ENCODE measurements at regions not wholly inside any gene's neighbourhood (a gene's known extent, or its start where the extent isn't known, plus 50 kb on each side); places are given as distances from the start of the nearest gene placed in this dataset.

- in situ Hi-C loops (cut with HindIII; ENCODE audit: low pct_unique_long_range_greater_than_20kb, low sequenced_read_pairs), result no loop called here
- DNase-seq (ENCODE audit: low read depth, low spot score), result no peak
Measured at GRCh38 chr3:24624938-24625681, 130.5 kb upstream of the THRB start.

- DNase-seq (ENCODE audit: low read depth, low spot score), result no peak
- in situ Hi-C loops (cut with HindIII; ENCODE audit: low pct_unique_long_range_greater_than_20kb, low sequenced_read_pairs), result no loop called here
Measured at GRCh38 chr3:24628523-24629258, 134.0 kb upstream of the THRB start.

- DNase-seq (ENCODE audit: low read depth, low spot score), result no peak
- in situ Hi-C loops (cut with HindIII; ENCODE audit: low pct_unique_long_range_greater_than_20kb, low sequenced_read_pairs), result no loop called here
Measured at GRCh38 chr3:24631481-24631880, 136.8 kb upstream of the THRB start.

- DNase-seq (ENCODE audit: low read depth, low spot score), result no peak
- in situ Hi-C loops (cut with HindIII; ENCODE audit: low pct_unique_long_range_greater_than_20kb, low sequenced_read_pairs), result no loop called here
Measured at GRCh38 chr3:24639061-24639460, 144.4 kb upstream of the THRB start.

GRCh38 chr3:24639481-24640329, 145.1 kb upstream of the THRB start:
- no peak for DNase-seq (ENCODE audit: low read depth, low spot score)
- in situ Hi-C loops (cut with HindIII; ENCODE audit: low pct_unique_long_range_greater_than_20kb, low sequenced_read_pairs), result no loop called here

GRCh38 chr3:24640330-24640877, 145.8 kb upstream of the THRB start:
- peak; percentile 42 for DNase-seq (ENCODE audit: low read depth, low spot score)
- in situ Hi-C loops (cut with HindIII; ENCODE audit: low pct_unique_long_range_greater_than_20kb, low sequenced_read_pairs), result no loop called here

- no peak for DNase-seq (ENCODE audit: low read depth, low spot score)
- in situ Hi-C loops (cut with HindIII; ENCODE audit: low pct_unique_long_range_greater_than_20kb, low sequenced_read_pairs), result no loop called here
Measured at GRCh38 chr3:24641628-24642027, 147.0 kb upstream of the THRB start.

- in situ Hi-C loops (cut with HindIII; ENCODE audit: low pct_unique_long_range_greater_than_20kb, low sequenced_read_pairs), result no loop called here
- DNase-seq (ENCODE audit: low read depth, low spot score), result no peak
Measured at GRCh38 chr3:24645047-24645446, 150.4 kb upstream of the THRB start.

- in situ Hi-C loops (cut with HindIII; ENCODE audit: low pct_unique_long_range_greater_than_20kb, low sequenced_read_pairs), result no loop called here
- DNase-seq (ENCODE audit: low read depth, low spot score), result no peak
Measured at GRCh38 chr3:24646790-24647189, 152.1 kb upstream of the THRB start.

- no peak for DNase-seq (ENCODE audit: low read depth, low spot score)
- in situ Hi-C loops (cut with HindIII; ENCODE audit: low pct_unique_long_range_greater_than_20kb, low sequenced_read_pairs), result no loop called here
Measured at GRCh38 chr3:24648063-24648462, 153.4 kb upstream of the THRB start.

GRCh38 chr3:24650839-24651238, 156.2 kb upstream of the THRB start:
- no peak for DNase-seq (ENCODE audit: low read depth, low spot score)
- in situ Hi-C loops (cut with HindIII; ENCODE audit: low pct_unique_long_range_greater_than_20kb, low sequenced_read_pairs), result no loop called here

GRCh38 chr3:24657870-24658510, 163.3 kb upstream of the THRB start:
- no peak for DNase-seq (ENCODE audit: low read depth, low spot score)
- in situ Hi-C loops (cut with HindIII; ENCODE audit: low pct_unique_long_range_greater_than_20kb, low sequenced_read_pairs), result no loop called here

GRCh38 chr3:24661175-24661584, 166.5 kb upstream of the THRB start:
- in situ Hi-C loops (cut with HindIII; ENCODE audit: low pct_unique_long_range_greater_than_20kb, low sequenced_read_pairs), result no loop called here
- no peak for DNase-seq (ENCODE audit: low read depth, low spot score)

GRCh38 chr3:24662449-24663345, 168.0 kb upstream of the THRB start:
- no peak for DNase-seq (ENCODE audit: low read depth, low spot score)

GRCh38 chr3:24663406-24663805, 168.8 kb upstream of the THRB start:
- peak; percentile 30 for DNase-seq (ENCODE audit: low read depth, low spot score)
- in situ Hi-C loops (cut with HindIII; ENCODE audit: low pct_unique_long_range_greater_than_20kb, low sequenced_read_pairs), result no loop called here

More at GRCh38 chr3:24662449-24663345, 168.0 kb upstream of the THRB start:
- in situ Hi-C loops (cut with HindIII; ENCODE audit: low pct_unique_long_range_greater_than_20kb, low sequenced_read_pairs), result no loop called here

- no peak for DNase-seq (ENCODE audit: low read depth, low spot score)
- in situ Hi-C loops (cut with HindIII; ENCODE audit: low pct_unique_long_range_greater_than_20kb, low sequenced_read_pairs), result no loop called here
Measured at GRCh38 chr3:24668039-24668438, 173.4 kb upstream of the THRB start.

- in situ Hi-C loops (cut with HindIII; ENCODE audit: low pct_unique_long_range_greater_than_20kb, low sequenced_read_pairs), result no loop called here
- DNase-seq (ENCODE audit: low read depth, low spot score), result no peak
Measured at GRCh38 chr3:24670871-24671270, 176.2 kb upstream of the THRB start.

Measured in SK-MEL-5 (cell line).